H1 (cell line): ENCODE measurements at regions not wholly inside any gene's neighbourhood (a gene's known extent, or its start where the extent isn't known, plus 50 kb on each side); places are given as distances from the start of the nearest gene placed in this dataset.

Source experiments
- BCL11A ChIP-seq, 2 experiments: IDR thresholded peaks; one replicate each; pipeline ENCODE4 v1.6.1; 2011; ENCODE audit warnings: low read depth in 2 of 2, low read length in 2 of 2, mild to moderate bottlenecking in 2 of 2
- CTBP2 ChIP-seq: IDR thresholded peaks from 2 replicates; pipeline ENCODE4 v1.7.0; 2011; ENCODE audit warnings: borderline replicate concordance, mild to moderate bottlenecking, moderate library complexity, mixed read lengths, low read length; ENCODE audit not compliant: insufficient read depth, insufficient read length
- TF ChIP-seq, protein P1 (sequence below): IDR thresholded peaks from 2 replicates; pipeline ENCODE4 v1.6.1; 2011; ENCODE audit warnings: low read length, improper control_type of control experiment

DNA sequence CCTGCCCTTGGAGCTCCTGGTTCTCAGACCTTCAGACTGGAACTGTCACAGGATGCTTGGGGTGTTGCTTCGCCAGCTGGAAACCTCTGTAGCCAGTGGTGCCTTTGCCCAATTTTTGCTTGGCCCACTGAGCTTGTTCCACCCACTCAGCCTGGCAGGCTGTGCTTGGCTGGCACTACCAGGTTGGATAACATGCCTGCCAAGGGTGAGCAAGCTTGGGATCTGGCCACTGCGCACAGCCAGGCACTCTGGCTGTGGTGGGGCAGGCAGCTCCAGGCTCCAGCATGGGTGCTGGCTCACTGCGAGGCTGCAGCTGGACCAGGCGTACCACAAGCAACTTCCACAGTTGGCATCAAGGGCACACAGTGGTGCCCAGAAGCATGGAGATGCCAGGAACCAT, 967.8 kb upstream of the NCAM2 start (continued):
- TF ChIP-seq, protein P1, sequence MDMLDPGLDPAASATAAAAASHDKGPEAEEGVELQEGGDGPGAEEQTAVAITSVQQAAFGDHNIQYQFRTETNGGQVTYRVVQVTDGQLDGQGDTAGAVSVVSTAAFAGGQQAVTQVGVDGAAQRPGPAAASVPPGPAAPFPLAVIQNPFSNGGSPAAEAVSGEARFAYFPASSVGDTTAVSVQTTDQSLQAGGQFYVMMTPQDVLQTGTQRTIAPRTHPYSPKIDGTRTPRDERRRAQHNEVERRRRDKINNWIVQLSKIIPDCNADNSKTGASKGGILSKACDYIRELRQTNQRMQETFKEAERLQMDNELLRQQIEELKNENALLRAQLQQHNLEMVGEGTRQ, result no peak
- TF ChIP-seq CTBP2, result no peak
- no peak for TF ChIP-seq BCL11A (IDR thresholded peaks at IDR 0.05; ENCODE audit: low read depth in 2 of 2, low read length in 2 of 2)
- TF ChIP-seq, all 59 proteins: peak for 0
